ENCODE measurements at regions not wholly inside any gene's neighbourhood (a gene's known extent, or its start where the extent isn't known, plus 50 kb on each side); places are given as distances from the start of the nearest gene placed in this dataset.

DNA sequence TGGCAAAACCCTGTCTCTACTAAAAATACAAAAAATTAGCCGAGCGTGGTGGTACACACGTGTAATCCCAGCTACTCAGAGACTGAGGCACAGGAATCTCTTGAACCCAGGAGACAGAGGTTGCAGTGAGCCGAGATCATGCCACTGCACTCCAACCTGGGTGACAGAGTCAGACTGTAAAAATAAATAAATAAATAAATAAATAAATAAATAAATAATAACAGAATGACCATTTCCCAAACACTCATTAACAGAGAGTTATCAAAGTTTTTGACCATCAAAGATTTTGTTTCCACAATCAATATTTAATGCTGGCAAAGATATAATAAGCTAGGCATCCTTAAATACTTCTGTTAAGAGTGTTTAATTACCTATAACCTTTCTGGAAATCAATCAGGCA, 299.4 kb downstream of the KCTD12 start:
- Histone ChIP-seq H3K4me2 (ENCODE audit: insufficient read depth, insufficient read length, low read length) (no peak overlapping the region), H2AK5ac (ENCODE audit: insufficient read length, low read length) (no peak overlapping the region), H3K27me3 (ENCODE audit: insufficient read depth, low read length) (no peaks in the 10 kb centered on the region), H3K4ac (ENCODE audit: low read depth, low read length) (no peak overlapping the region), H3K23ac (ENCODE audit: insufficient read length, low read depth, low read length) (no peak overlapping the region), H2BK5ac (ENCODE audit: insufficient read length, low read length) (no peak overlapping the region), H2BK15ac (ENCODE audit: low read depth, low read length) (no peak overlapping the region), H3K18ac (ENCODE audit: insufficient read length, low read depth, low read length) (no peak overlapping the region), H3K9me3 (ENCODE audit: control insufficient read depth, low read depth, low read length) (no peaks in the 10 kb centered on the region), H3K56ac (ENCODE audit: insufficient read length, low read depth, low read length) (no peak overlapping the region), H3K14ac (ENCODE audit: insufficient read depth, low read length) (no peak overlapping the region), H3K79me1 (ENCODE audit: insufficient read depth, low read depth, low read length, poor library complexity, severe bottlenecking) (no peaks in the 10 kb centered on the region), H4K5ac (ENCODE audit: insufficient read length, low read depth, low read length) (no peak overlapping the region), H3T11ph (ENCODE audit: low read length) (no peak overlapping the region), H3K27ac (ENCODE audit: insufficient read length, low read depth, low read length) (no peak overlapping the region), H2BK12ac (ENCODE audit: insufficient read length, low read depth, low read length) (no peak overlapping the region), H4K8ac (replicated peaks; ENCODE audit: insufficient read length, low read depth, low read length) (no peak overlapping the region), H3K4me1 (ENCODE audit: insufficient read depth, low read length) (no peaks in the 10 kb centered on the region), H4K91ac (ENCODE audit: insufficient read length, low read depth, low read length) (no peak overlapping the region), H2BK120ac (ENCODE audit: low read depth, low read length, poor library complexity, severe bottlenecking) (no peak overlapping the region), H2BK20ac (ENCODE audit: low read depth, low read length, poor library complexity, severe bottlenecking) (no peak overlapping the region), H3K9ac (ENCODE audit: extremely low read depth, insufficient read length, low read length) (no peak overlapping the region), H3K23me2 (ENCODE audit: insufficient read length, low read depth, low read length, poor library complexity, severe bottlenecking) (no peaks in the 10 kb centered on the region), H2AFZ (ENCODE audit: low read length) (no peak overlapping the region), H3K79me2 (ENCODE audit: insufficient read depth, low read length) (no peaks in the 10 kb centered on the region), H4K20me1 (ENCODE audit: control insufficient read depth, insufficient read depth, insufficient read length) (no peaks in the 10 kb centered on the region)
- Mint-ChIP-seq H3K9me3 (no peaks in the 10 kb centered on the region), H3K4me3 (no peak overlapping the region), H3K36me3 (ENCODE audit: insufficient read depth in 1 of 3, low read depth in 3 of 3) (no peaks in the 10 kb centered on the region), H3K4me1 (no peaks in the 10 kb centered on the region), H3K27me3 (ENCODE audit: low read depth) (no peaks in the 10 kb centered on the region), H3K27ac (no peak overlapping the region)
- no peak for DNase-seq
- TF ChIP-seq CTCF (conservative IDR thresholded peaks at IDR 0.05), result no peak
- no CpG with 5 or more reads among the region's 4 CpGs for WGBS (ENCODE audit: extremely low coverage, insufficient read length, low lambda C conversion rate)
